IMR-90 (cell line): ENCODE measurements at regions not wholly inside any gene's neighbourhood (a gene's known extent, or its start where the extent isn't known, plus 50 kb on each side); places are given as distances from the start of the nearest gene placed in this dataset.

Experiments
- ATAC-seq: fragments of 200-7000 bp; cut with Tn5 transposase; 2 replicates; pipeline ENCODE4 v1.9.1; 2020; ENCODE audit warnings: low read depth, mild to moderate bottlenecking, moderate library complexity
- BruUV-seq: library from RNA; stranded (reverse); fragments of 400-500 nt; replicated peaks from 2 replicates; lab custom pipeline; 2021; lab: Mats Ljungman, UMichigan
- CTCF ChIA-PET: fragments of 300-600 bp; formaldehyde crosslinking; extraction: SDS; loops from one replicate; lab custom pipeline; 2021; ENCODE audit warnings: antibody characterized with exemption; lab: Yijun Ruan, JAX
- POLR2A ChIA-PET: fragments of 300-600 bp; sonication (Branson Sonifier 250); formaldehyde crosslinking; loops from one replicate; lab custom pipeline; 2022; ENCODE audit warnings: antibody characterized with exemption; ENCODE audit not compliant: unreplicated experiment; lab: Charles Lee
- DNase-seq: peaks from one replicate; pipeline ENCODE4 v3.0.0; 2013
- H2AFZ ChIP-seq: replicated peaks from 2 replicates; pipeline ENCODE3; 2013; ENCODE audit warnings: low read length, mild to moderate bottlenecking; ENCODE audit not compliant: poor library complexity
- H2AK5ac ChIP-seq: 2 replicates; pipeline ENCODE4 v1.6.1; 2013; ENCODE audit warnings: low read depth, low read length, inconsistent platforms
- H2AK9ac ChIP-seq: replicated peaks from 2 replicates; pipeline ENCODE3; 2013; ENCODE audit warnings: mild to moderate bottlenecking, low read depth, low read length, moderate library complexity; ENCODE audit not compliant: poor library complexity
- H2BK120ac ChIP-seq: 2 replicates; pipeline ENCODE4 v1.6.1; 2013; ENCODE audit warnings: low read depth, low read length, inconsistent platforms
- H2BK15ac ChIP-seq: 3 replicates; pipeline ENCODE4 v1.6.1; 2013; ENCODE audit warnings: low read depth, low read length, inconsistent platforms
- H2BK20ac ChIP-seq: 2 replicates; pipeline ENCODE4 v1.6.1; 2013; ENCODE audit warnings: low read depth, mild to moderate bottlenecking, inconsistent platforms, low read length, moderate library complexity
- H2BK5ac ChIP-seq: 2 replicates; pipeline ENCODE4 v1.6.1; 2013; ENCODE audit warnings: mild to moderate bottlenecking, low read depth, low read length, inconsistent platforms; ENCODE audit not compliant: poor library complexity, severe bottlenecking
- H3K14ac ChIP-seq: replicated peaks from 2 replicates; pipeline ENCODE4 v1.6.1; 2013; ENCODE audit warnings: low read depth, low read length, inconsistent platforms
- H3K18ac ChIP-seq: 2 replicates; pipeline ENCODE4 v1.6.1; 2013; ENCODE audit warnings: low read depth, low read length, control low read depth
- H3K23ac ChIP-seq: 2 replicates; pipeline ENCODE4 v1.6.1; 2013; ENCODE audit warnings: low read depth, low read length, inconsistent platforms
- H3K27ac ChIP-seq: 2 replicates; pipeline ENCODE4 v1.5.1; 2013; ENCODE audit warnings: mild to moderate bottlenecking, control low read depth, low read length; ENCODE audit not compliant: insufficient read depth
- H3K27me3 ChIP-seq: 2 replicates; pipeline ENCODE4 v1.6.1; 2013; ENCODE audit warnings: low read length; ENCODE audit not compliant: control insufficient read depth, insufficient read depth
- H3K36me3 ChIP-seq: 2 replicates; pipeline ENCODE4 v1.6.1; 2013; ENCODE audit warnings: low read length, mixed read lengths; ENCODE audit not compliant: control insufficient read depth, insufficient read depth
- H3K4ac ChIP-seq: 2 replicates; pipeline ENCODE4 v1.6.1; 2013; ENCODE audit warnings: low read depth, low read length, inconsistent platforms
- H3K4me1 ChIP-seq: 2 replicates; pipeline ENCODE4 v1.6.1; 2013; ENCODE audit warnings: low read length, mixed read lengths; ENCODE audit not compliant: control insufficient read depth, insufficient read depth
- H3K4me2 ChIP-seq: 2 replicates; pipeline ENCODE4 v1.6.1; 2013; ENCODE audit warnings: low read depth, mild to moderate bottlenecking, control low read depth, low read length, moderate library complexity
- H3K4me3 ChIP-seq: 2 replicates; pipeline ENCODE4 v1.5.1; 2013; ENCODE audit warnings: low read depth, mild to moderate bottlenecking, control low read depth, low read length, moderate library complexity; ENCODE audit not compliant: insufficient read depth
- H3K56ac ChIP-seq: 2 replicates; pipeline ENCODE4 v1.6.1; 2013; ENCODE audit warnings: low read length, inconsistent platforms; ENCODE audit not compliant: insufficient read depth; ENCODE audit errors: extremely low read depth
- H3K79me1 ChIP-seq, 2 experiments: 2 replicates each; pipeline ENCODE4 v1.6.1; 2013; ENCODE audit warnings: low read length in 2 of 2, inconsistent platforms in 1 of 2, low read depth in 1 of 2
- H3K9ac ChIP-seq: 2 replicates; pipeline ENCODE4 v1.6.1; 2013; ENCODE audit warnings: low read depth, low read length, control low read depth
- H3K9me1 ChIP-seq: 2 replicates; pipeline ENCODE4 v1.6.1; 2013; ENCODE audit warnings: low read length, inconsistent platforms; ENCODE audit not compliant: insufficient read depth
- H3K9me3 ChIP-seq: 2 replicates; pipeline ENCODE4 v1.6.1; 2013; ENCODE audit warnings: low read length; ENCODE audit not compliant: control insufficient read depth, insufficient read depth
- H4K20me1 ChIP-seq: 2 replicates; pipeline ENCODE4 v1.6.1; 2013; ENCODE audit warnings: low read length, inconsistent platforms; ENCODE audit not compliant: insufficient read depth
- H4K5ac ChIP-seq: 2 replicates; pipeline ENCODE4 v1.6.1; 2013; ENCODE audit warnings: mild to moderate bottlenecking, low read depth, low read length, control low read depth
- H4K8ac ChIP-seq, 2 experiments: 2 replicates each; pipeline ENCODE4 v1.6.1; 2013; ENCODE audit warnings: low read depth in 2 of 2, low read length in 2 of 2, control low read depth in 1 of 2, inconsistent platforms in 1 of 2
- H4K91ac ChIP-seq: 2 replicates; pipeline ENCODE4 v1.6.1; 2013; ENCODE audit warnings: low read depth, low read length, inconsistent platforms; ENCODE audit not compliant: insufficient read depth
- BHLHE40 ChIP-seq: fragments of 150-350 bp; IDR thresholded peaks from 2 replicates; pipeline ENCODE4 v1.6.1; 2016; ENCODE audit warnings: mild to moderate bottlenecking, low read depth, low read length
- CEBPB ChIP-seq: IDR thresholded peaks from 2 replicates; pipeline ENCODE4 v1.6.1; 2012; ENCODE audit warnings: low read depth, low read length, improper control_type of control experiment
- CHD1 ChIP-seq: IDR thresholded peaks from 2 replicates; pipeline ENCODE4 v1.6.1; 2012; ENCODE audit warnings: low read depth, low read length, improper control_type of control experiment
- FOS ChIP-seq: fragments of 150-350 bp; IDR thresholded peaks from 2 replicates; pipeline ENCODE4 v1.6.1; 2016; ENCODE audit warnings: low read depth, low read length
- MAZ ChIP-seq: IDR thresholded peaks from 2 replicates; pipeline ENCODE4 v1.6.1; 2012; ENCODE audit warnings: low read depth, mild to moderate bottlenecking, low read length, improper control_type of control experiment, moderate library complexity, borderline replicate concordance
- MXI1 ChIP-seq: IDR thresholded peaks from 2 replicates; pipeline ENCODE4 v1.6.1; 2012; ENCODE audit warnings: low read depth, mild to moderate bottlenecking, low read length, moderate library complexity, borderline replicate concordance
- NFE2L2 ChIP-seq: fragments of 150-350 bp; IDR thresholded peaks from 2 replicates; pipeline ENCODE4 v1.6.1; 2016; ENCODE audit warnings: low read depth, mild to moderate bottlenecking, low read length
- RCOR1 ChIP-seq: IDR thresholded peaks from 2 replicates; pipeline ENCODE4 v1.6.1; 2012; ENCODE audit warnings: mild to moderate bottlenecking, low read length, improper control_type of control experiment; ENCODE audit not compliant: insufficient replicate concordance
- RFX5 ChIP-seq: IDR thresholded peaks from 2 replicates; pipeline ENCODE4 v1.8.0; 2012; ENCODE audit warnings: low read depth, mild to moderate bottlenecking, low read length, moderate library complexity
- SMC3 ChIP-seq: fragments of 150-350 bp; IDR thresholded peaks from 2 replicates; pipeline ENCODE4 v1.6.1; 2016; ENCODE audit warnings: low read depth, mild to moderate bottlenecking, antibody characterized with exemption, low read length, moderate library complexity
- WGBS, 2 experiments: methylation state at CpG; one replicate each; pipeline versions ENCODE4 v1.1.5 to v1.1.7; 2013; ENCODE audit warnings: missing lambda C conversion rate in 2 of 2; ENCODE audit not compliant: insufficient read length in 1 of 2; ENCODE audit errors: extremely low coverage in 2 of 2; 5-methylcytosine and 5-hydroxymethylcytosine counted together
- dilution Hi-C: fragments of 300-500 bp; cut with HindIII; formaldehyde crosslinking; loops from one replicate; pipeline ENCODE4 v1.14.3; 2018; ENCODE audit warnings: low sequenced_read_pairs; ENCODE audit not compliant: unreplicated experiment
- in situ Hi-C: fragments of 300-500 bp; cut with MboI; formaldehyde crosslinking; loops from 3 replicates; pipeline ENCODE4 v1.14.3; 2019; ENCODE audit warnings: low sequenced_read_pairs, inconsistent platforms, mixed read lengths
- intact Hi-C: fragments of 100-400 bp; cut with micrococcal nuclease; formaldehyde crosslinking; loops from 2 replicates; pipeline ENCODE4 v1.10.0; 2022
- TF ChIP-seq, protein P1 (sequence below): fragments of 150-350 bp; IDR thresholded peaks from 2 replicates; pipeline ENCODE4 v1.6.1; 2017; ENCODE audit warnings: mild to moderate bottlenecking, antibody characterized with exemption, low read length, low read depth
- TF ChIP-seq, protein P2 (sequence below): conservative IDR thresholded peaks from 2 replicates; pipeline ENCODE4 v1.5.1; 2012; ENCODE audit warnings: mild to moderate bottlenecking, low read depth, low read length, improper control_type of control experiment

DNA sequence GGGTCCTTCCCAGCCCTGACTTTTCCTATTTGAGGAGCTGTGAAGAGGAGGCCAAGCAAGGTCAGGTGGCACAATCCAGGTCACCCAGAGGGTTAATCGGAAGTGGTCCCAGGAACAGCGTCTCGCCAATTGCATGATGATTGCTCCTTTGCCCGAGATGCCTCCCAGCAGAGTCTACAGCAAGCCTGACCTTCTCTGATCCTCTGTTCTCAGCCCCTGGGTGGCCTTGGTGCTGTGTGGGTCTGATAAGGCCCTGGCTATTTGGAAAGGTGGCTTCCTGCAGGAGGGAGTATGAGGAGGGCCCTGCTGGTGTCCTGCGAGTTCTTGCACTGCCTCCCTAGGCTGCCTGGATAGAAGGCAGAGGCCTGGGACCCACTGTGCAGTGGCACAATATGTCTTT, 116.2 kb downstream of the FOXD2 start:
- no peak overlapping the region for H4K5ac ChIP-seq
- H2BK20ac ChIP-seq, result no peak overlapping the region
- no peak overlapping the region for H4K91ac ChIP-seq
- H2AK5ac ChIP-seq, result no peak overlapping the region
- TF ChIP-seq SMC3 (no peak), MXI1 (no peak), CHD1 (no peak), RCOR1 (no peak), CEBPB (no peak), BHLHE40 (no peak), MAZ (no peak), NFE2L2 (no peak), RFX5 (no peak), FOS (no peak)
- TF ChIP-seq, protein P1, sequence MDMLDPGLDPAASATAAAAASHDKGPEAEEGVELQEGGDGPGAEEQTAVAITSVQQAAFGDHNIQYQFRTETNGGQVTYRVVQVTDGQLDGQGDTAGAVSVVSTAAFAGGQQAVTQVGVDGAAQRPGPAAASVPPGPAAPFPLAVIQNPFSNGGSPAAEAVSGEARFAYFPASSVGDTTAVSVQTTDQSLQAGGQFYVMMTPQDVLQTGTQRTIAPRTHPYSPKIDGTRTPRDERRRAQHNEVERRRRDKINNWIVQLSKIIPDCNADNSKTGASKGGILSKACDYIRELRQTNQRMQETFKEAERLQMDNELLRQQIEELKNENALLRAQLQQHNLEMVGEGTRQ, result no peak
- TF ChIP-seq, protein P2, sequence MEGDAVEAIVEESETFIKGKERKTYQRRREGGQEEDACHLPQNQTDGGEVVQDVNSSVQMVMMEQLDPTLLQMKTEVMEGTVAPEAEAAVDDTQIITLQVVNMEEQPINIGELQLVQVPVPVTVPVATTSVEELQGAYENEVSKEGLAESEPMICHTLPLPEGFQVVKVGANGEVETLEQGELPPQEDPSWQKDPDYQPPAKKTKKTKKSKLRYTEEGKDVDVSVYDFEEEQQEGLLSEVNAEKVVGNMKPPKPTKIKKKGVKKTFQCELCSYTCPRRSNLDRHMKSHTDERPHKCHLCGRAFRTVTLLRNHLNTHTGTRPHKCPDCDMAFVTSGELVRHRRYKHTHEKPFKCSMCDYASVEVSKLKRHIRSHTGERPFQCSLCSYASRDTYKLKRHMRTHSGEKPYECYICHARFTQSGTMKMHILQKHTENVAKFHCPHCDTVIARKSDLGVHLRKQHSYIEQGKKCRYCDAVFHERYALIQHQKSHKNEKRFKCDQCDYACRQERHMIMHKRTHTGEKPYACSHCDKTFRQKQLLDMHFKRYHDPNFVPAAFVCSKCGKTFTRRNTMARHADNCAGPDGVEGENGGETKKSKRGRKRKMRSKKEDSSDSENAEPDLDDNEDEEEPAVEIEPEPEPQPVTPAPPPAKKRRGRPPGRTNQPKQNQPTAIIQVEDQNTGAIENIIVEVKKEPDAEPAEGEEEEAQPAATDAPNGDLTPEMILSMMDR, result no peak
- no peak overlapping the region for H3K14ac ChIP-seq
- H3K4ac ChIP-seq, result no peak overlapping the region
- ChIA-PET POLR2A (no interaction called here), CTCF (no interaction called here)
- no peaks in the 10 kb centered on the region for H4K20me1 ChIP-seq
- in situ Hi-C loops (no loop called here), dilution Hi-C loops (no loop called here), intact Hi-C loops (no loop called here)
- H3K79me1 ChIP-seq, result no peaks in the 10 kb centered on the region
- no peak overlapping the region for H3K9ac ChIP-seq
- no peak overlapping the region for H2AK9ac ChIP-seq
- H2BK15ac ChIP-seq, result no peak overlapping the region
- no TSS peak for BruUV-seq
- peaks cover 18% of the 10 kb centered on the region for H3K27me3 ChIP-seq
- no peak overlapping the region for H2BK5ac ChIP-seq
- WGBS, 2 experiments, result 100% methylated on average over 1 of the region's 5 CpGs; no CpG with 5 or more reads in 1 of the 2 experiments
- no peak overlapping the region for H4K8ac ChIP-seq
- no peak overlapping the region for H3K27ac ChIP-seq
- DNase-seq (no peak), ATAC-seq (no peak)
- no peaks in the 10 kb centered on the region for H3K9me3 ChIP-seq
- no peak overlapping the region for H3K23ac ChIP-seq
- H3K18ac ChIP-seq, result no peak overlapping the region
- H3K56ac ChIP-seq, result no peak overlapping the region
- H3K36me3 ChIP-seq, result no peaks in the 10 kb centered on the region
- no peaks in the 10 kb centered on the region for H3K9me1 ChIP-seq
- H2AFZ ChIP-seq, result no peak overlapping the region
- H3K4me1 ChIP-seq, result no peaks in the 10 kb centered on the region
- H3K4me2 ChIP-seq, result no peak overlapping the region
- no peak overlapping the region for H3K4me3 ChIP-seq
- no peak overlapping the region for H2BK120ac ChIP-seq
